ENCODE measurements at regions not wholly inside any gene's neighbourhood (a gene's known extent, or its start where the extent isn't known, plus 50 kb on each side); places are given as distances from the start of the nearest gene placed in this dataset.

- Histone ChIP-seq H3K27me3 (ENCODE audit: insufficient read depth, insufficient read length) (no peaks in the 10 kb centered on the region), H3K9me3 (ENCODE audit: insufficient read depth, low read length) (no peaks in the 10 kb centered on the region), H3K4me1 (ENCODE audit: insufficient read depth, insufficient read length) (no peaks in the 10 kb centered on the region), H3K9ac (ENCODE audit: insufficient read length, low read depth) (no peak overlapping the region), H3K4me3 (ENCODE audit: insufficient read length, low read depth) (no peak overlapping the region), H3K36me3 (ENCODE audit: insufficient read depth, insufficient read length, low read length) (no peaks in the 10 kb centered on the region)
- no peak for TF ChIP-seq YY1 (IDR thresholded peaks at IDR 0.05; ENCODE audit: insufficient read depth, insufficient read length)
- TF ChIP-seq SUZ12 (IDR thresholded peaks at IDR 0.05; ENCODE audit: extremely low read depth, insufficient read depth, insufficient read length), result no peak
- no peak for TF ChIP-seq ZNF274 (IDR thresholded peaks at IDR 0.05; ENCODE audit: low read depth, low read length)
- no peak for DNase-seq (ENCODE audit: low read depth, low spot score)
Measured at GRCh38 chr4:147366164-147366563, 114.7 kb upstream of the EDNRA start.

- TF ChIP-seq YY1 (IDR thresholded peaks at IDR 0.05; ENCODE audit: insufficient read depth, insufficient read length) (no peak), ZNF274 (IDR thresholded peaks at IDR 0.05; ENCODE audit: low read depth, low read length) (no peak), SUZ12 (IDR thresholded peaks at IDR 0.05; ENCODE audit: extremely low read depth, insufficient read depth, insufficient read length) (no peak)
- Histone ChIP-seq H3K9me3 (ENCODE audit: insufficient read depth, low read length) (no peaks in the 10 kb centered on the region), H3K4me3 (ENCODE audit: insufficient read length, low read depth) (no peak overlapping the region), H3K4me1 (ENCODE audit: insufficient read depth, insufficient read length) (no peaks in the 10 kb centered on the region), H3K9ac (ENCODE audit: insufficient read length, low read depth) (no peak overlapping the region), H3K27me3 (ENCODE audit: insufficient read depth, insufficient read length) (no peaks in the 10 kb centered on the region), H3K36me3 (ENCODE audit: insufficient read depth, insufficient read length, low read length) (no peaks in the 10 kb centered on the region)
- DNase-seq (ENCODE audit: low read depth, low spot score), result no peak
Measured at GRCh38 chr4:147367891-147368290, 113.0 kb upstream of the EDNRA start.

- Histone ChIP-seq H3K36me3 (ENCODE audit: insufficient read depth, insufficient read length, low read length) (no peaks in the 10 kb centered on the region), H3K9me3 (ENCODE audit: insufficient read depth, low read length) (no peaks in the 10 kb centered on the region), H3K4me3 (ENCODE audit: insufficient read length, low read depth) (no peak overlapping the region), H3K4me1 (ENCODE audit: insufficient read depth, insufficient read length) (no peaks in the 10 kb centered on the region), H3K9ac (ENCODE audit: insufficient read length, low read depth) (no peak overlapping the region), H3K27me3 (ENCODE audit: insufficient read depth, insufficient read length) (no peaks in the 10 kb centered on the region)
- no peak for DNase-seq (ENCODE audit: low read depth, low spot score)
- TF ChIP-seq ZNF274 (IDR thresholded peaks at IDR 0.05; ENCODE audit: low read depth, low read length) (no peak), SUZ12 (IDR thresholded peaks at IDR 0.05; ENCODE audit: extremely low read depth, insufficient read depth, insufficient read length) (no peak), YY1 (IDR thresholded peaks at IDR 0.05; ENCODE audit: insufficient read depth, insufficient read length) (no peak)
Measured at GRCh38 chr4:147368948-147369347, 111.9 kb upstream of the EDNRA start.

- Histone ChIP-seq H3K9ac (ENCODE audit: insufficient read length, low read depth) (no peak overlapping the region), H3K27me3 (ENCODE audit: insufficient read depth, insufficient read length) (no peaks in the 10 kb centered on the region), H3K4me3 (ENCODE audit: insufficient read length, low read depth) (no peak overlapping the region), H3K4me1 (ENCODE audit: insufficient read depth, insufficient read length) (no peaks in the 10 kb centered on the region), H3K9me3 (ENCODE audit: insufficient read depth, low read length) (no peaks in the 10 kb centered on the region), H3K36me3 (ENCODE audit: insufficient read depth, insufficient read length, low read length) (no peaks in the 10 kb centered on the region)
- DNase-seq (ENCODE audit: low read depth, low spot score), result no peak
- no peak for TF ChIP-seq YY1 (IDR thresholded peaks at IDR 0.05; ENCODE audit: insufficient read depth, insufficient read length)
- no peak for TF ChIP-seq SUZ12 (IDR thresholded peaks at IDR 0.05; ENCODE audit: extremely low read depth, insufficient read depth, insufficient read length)
- no peak for TF ChIP-seq ZNF274 (IDR thresholded peaks at IDR 0.05; ENCODE audit: low read depth, low read length)
Measured at GRCh38 chr4:147370473-147370872, 110.4 kb upstream of the EDNRA start.

- Histone ChIP-seq H3K36me3 (ENCODE audit: insufficient read depth, insufficient read length, low read length) (no peaks in the 10 kb centered on the region), H3K27me3 (ENCODE audit: insufficient read depth, insufficient read length) (no peaks in the 10 kb centered on the region), H3K4me1 (ENCODE audit: insufficient read depth, insufficient read length) (no peaks in the 10 kb centered on the region), H3K4me3 (ENCODE audit: insufficient read length, low read depth) (no peak overlapping the region), H3K9me3 (ENCODE audit: insufficient read depth, low read length) (no peaks in the 10 kb centered on the region), H3K9ac (ENCODE audit: insufficient read length, low read depth) (no peak overlapping the region)
- DNase-seq (ENCODE audit: low read depth, low spot score), result no peak
- TF ChIP-seq SUZ12 (IDR thresholded peaks at IDR 0.05; ENCODE audit: extremely low read depth, insufficient read depth, insufficient read length) (no peak), YY1 (IDR thresholded peaks at IDR 0.05; ENCODE audit: insufficient read depth, insufficient read length) (no peak), ZNF274 (IDR thresholded peaks at IDR 0.05; ENCODE audit: low read depth, low read length) (no peak)
Measured at GRCh38 chr4:147370881-147371280, 110.0 kb upstream of the EDNRA start.

GRCh38 chr4:147371661-147372060 is 109.2 kb upstream of the EDNRA start:
- Histone ChIP-seq H3K36me3 (ENCODE audit: insufficient read depth, insufficient read length, low read length) (no peaks in the 10 kb centered on the region), H3K9ac (ENCODE audit: insufficient read length, low read depth) (no peak overlapping the region)
- DNase-seq (ENCODE audit: low read depth, low spot score), result no peak

GRCh38 chr4:147378780-147379179 is 102.1 kb upstream of the EDNRA start:
- Histone ChIP-seq H3K27me3 (ENCODE audit: insufficient read depth, insufficient read length) (no peaks in the 10 kb centered on the region), H3K4me1 (ENCODE audit: insufficient read depth, insufficient read length) (no peaks in the 10 kb centered on the region), H3K4me3 (ENCODE audit: insufficient read length, low read depth) (no peak overlapping the region), H3K9ac (ENCODE audit: insufficient read length, low read depth) (no peak overlapping the region), H3K36me3 (ENCODE audit: insufficient read depth, insufficient read length, low read length) (no peaks in the 10 kb centered on the region), H3K9me3 (ENCODE audit: insufficient read depth, low read length) (no peaks in the 10 kb centered on the region)
- DNase-seq (ENCODE audit: low read depth, low spot score), result no peak
- TF ChIP-seq ZNF274 (IDR thresholded peaks at IDR 0.05; ENCODE audit: low read depth, low read length) (no peak), SUZ12 (IDR thresholded peaks at IDR 0.05; ENCODE audit: extremely low read depth, insufficient read depth, insufficient read length) (no peak), YY1 (IDR thresholded peaks at IDR 0.05; ENCODE audit: insufficient read depth, insufficient read length) (no peak)

More at GRCh38 chr4:147371661-147372060, 109.2 kb upstream of the EDNRA start:
- H3K4me1 ChIP-seq (ENCODE audit: insufficient read depth, insufficient read length), result no peaks in the 10 kb centered on the region
- no peaks in the 10 kb centered on the region for H3K9me3 ChIP-seq (ENCODE audit: insufficient read depth, low read length)
- TF ChIP-seq ZNF274 (IDR thresholded peaks at IDR 0.05; ENCODE audit: low read depth, low read length), result no peak
- TF ChIP-seq SUZ12 (IDR thresholded peaks at IDR 0.05; ENCODE audit: extremely low read depth, insufficient read depth, insufficient read length), result no peak
- no peak for TF ChIP-seq YY1 (IDR thresholded peaks at IDR 0.05; ENCODE audit: insufficient read depth, insufficient read length)
- H3K4me3 ChIP-seq (ENCODE audit: insufficient read length, low read depth), result no peak overlapping the region
- H3K27me3 ChIP-seq (ENCODE audit: insufficient read depth, insufficient read length), result no peaks in the 10 kb centered on the region

Data from NT2/D1 (cell line).